Vagina (tissue), 2 donors: ENCODE measurements at regions not wholly inside any gene's neighbourhood (a gene's known extent, or its start where the extent isn't known, plus 50 kb on each side); places are given as distances from the start of the nearest gene placed in this dataset.

Source experiments
- DNase-seq, 2 donors: peaks; one replicate each; pipeline ENCODE4 v3.0.0-alpha.2; 2017; ENCODE audit errors: extremely low spot score in 2 of 2
- H3K27ac ChIP-seq: fragments of 200-600 bp; sonication (generic); one replicate; pipeline ENCODE4 v1.5.1; 2019
- H3K27me3 ChIP-seq: fragments of 200-600 bp; sonication (generic); one replicate; pipeline ENCODE4 v1.5.1; 2019
- H3K36me3 ChIP-seq, 2 donors: fragments of 200-600 bp; sonication (generic); one replicate each; pipeline ENCODE4 v1.5.1; 2017 to 2019
- H3K4me1 ChIP-seq: fragments of 200-600 bp; sonication (generic); one replicate; pipeline ENCODE4 v1.5.1; 2019
- H3K4me3 ChIP-seq, 2 donors: fragments of 200-600 bp; sonication (generic); 1 replicate in 1 of 2; 2 replicates in 1 of 2; pipeline ENCODE4 v1.5.1; 2016 to 2019
- H3K9me3 ChIP-seq: fragments of 200-600 bp; sonication (generic); one replicate; pipeline ENCODE4 v1.5.1; 2019
- POLR2A ChIP-seq, 2 donors: fragments of 450-650 bp; IDR thresholded peaks; one replicate each; pipeline ENCODE4 v1.6.1; 2017; ENCODE audit warnings: antibody characterized with exemption in 2 of 2, mild to moderate bottlenecking in 2 of 2, moderate library complexity in 2 of 2
- POLR2AphosphoS5 ChIP-seq, 2 donors: sonication (generic); formaldehyde crosslinking; IDR thresholded peaks; one replicate each; pipeline ENCODE4 v1.9.0; 2017; ENCODE audit warnings: antibody characterized with exemption in 2 of 2, mild to moderate bottlenecking in 2 of 2, low read depth in 1 of 2; ENCODE audit not compliant: insufficient read depth in 1 of 2
- intact Hi-C: fragments of 100-400 bp; cut with DNase I; formaldehyde crosslinking; loops from one replicate; pipeline ENCODE4 v1.15.1; 2023
- TF ChIP-seq, protein P1 (sequence below), 3 experiments: fragments of 450-650 bp in 2 of 3; fragments of 200-600 bp in 1 of 3; sonication (generic) in 1 of 3; IDR thresholded peaks; one replicate each; pipeline ENCODE4 v1.5.1; 2017 to 2019; ENCODE audit warnings: antibody characterized with exemption in 3 of 3, mild to moderate bottlenecking in 2 of 3, moderate library complexity in 2 of 3

GRCh38 chr7:34240417-34240816, 335.1 kb downstream of the BMPER start:
- TF ChIP-seq POLR2A (IDR thresholded peaks at IDR 0.05) (no peak), POLR2AphosphoS5 (IDR thresholded peaks at IDR 0.05; ENCODE audit: insufficient read depth in 1 of 2, low read depth in 1 of 2) (no peak)
- TF ChIP-seq, protein P1, sequence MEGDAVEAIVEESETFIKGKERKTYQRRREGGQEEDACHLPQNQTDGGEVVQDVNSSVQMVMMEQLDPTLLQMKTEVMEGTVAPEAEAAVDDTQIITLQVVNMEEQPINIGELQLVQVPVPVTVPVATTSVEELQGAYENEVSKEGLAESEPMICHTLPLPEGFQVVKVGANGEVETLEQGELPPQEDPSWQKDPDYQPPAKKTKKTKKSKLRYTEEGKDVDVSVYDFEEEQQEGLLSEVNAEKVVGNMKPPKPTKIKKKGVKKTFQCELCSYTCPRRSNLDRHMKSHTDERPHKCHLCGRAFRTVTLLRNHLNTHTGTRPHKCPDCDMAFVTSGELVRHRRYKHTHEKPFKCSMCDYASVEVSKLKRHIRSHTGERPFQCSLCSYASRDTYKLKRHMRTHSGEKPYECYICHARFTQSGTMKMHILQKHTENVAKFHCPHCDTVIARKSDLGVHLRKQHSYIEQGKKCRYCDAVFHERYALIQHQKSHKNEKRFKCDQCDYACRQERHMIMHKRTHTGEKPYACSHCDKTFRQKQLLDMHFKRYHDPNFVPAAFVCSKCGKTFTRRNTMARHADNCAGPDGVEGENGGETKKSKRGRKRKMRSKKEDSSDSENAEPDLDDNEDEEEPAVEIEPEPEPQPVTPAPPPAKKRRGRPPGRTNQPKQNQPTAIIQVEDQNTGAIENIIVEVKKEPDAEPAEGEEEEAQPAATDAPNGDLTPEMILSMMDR (IDR thresholded peaks at IDR 0.05): no peak
- no peaks in the 10 kb centered on the region for H3K9me3 ChIP-seq
- no peak overlapping the region for H3K4me3 ChIP-seq
- no peak overlapping the region for H3K27ac ChIP-seq
- intact Hi-C loops: no loop called here
- H3K27me3 ChIP-seq: no peaks in the 10 kb centered on the region
- no peak for DNase-seq
- no peaks in the 10 kb centered on the region for H3K4me1 ChIP-seq
- H3K36me3 ChIP-seq: no peaks in the 10 kb centered on the region

DNA sequence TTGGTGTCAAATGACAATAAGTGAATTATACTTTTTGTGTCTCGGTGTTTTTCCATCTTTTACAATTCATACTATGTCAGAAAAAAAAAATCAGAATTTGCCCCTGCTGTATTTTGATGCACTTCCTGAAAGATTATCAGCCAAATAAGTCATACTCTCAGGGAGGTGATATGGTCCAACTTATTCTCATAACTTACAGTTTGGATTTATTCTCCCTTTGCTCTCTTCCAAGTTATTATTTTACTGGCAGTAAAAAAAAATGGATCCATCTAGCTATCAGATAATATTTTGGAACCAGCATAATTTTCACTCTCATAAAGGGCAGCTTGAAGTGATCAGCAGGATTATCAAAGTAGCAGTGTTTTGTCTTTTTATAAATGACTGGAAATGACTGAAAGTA, 337.1 kb downstream of the BMPER start:
- intact Hi-C loops: no loop called here
- no peak for TF ChIP-seq POLR2A (IDR thresholded peaks at IDR 0.05)
- TF ChIP-seq, protein P1 (IDR thresholded peaks at IDR 0.05): no peak
- no peak for TF ChIP-seq POLR2AphosphoS5 (IDR thresholded peaks at IDR 0.05; ENCODE audit: insufficient read depth in 1 of 2, low read depth in 1 of 2)

DNA sequence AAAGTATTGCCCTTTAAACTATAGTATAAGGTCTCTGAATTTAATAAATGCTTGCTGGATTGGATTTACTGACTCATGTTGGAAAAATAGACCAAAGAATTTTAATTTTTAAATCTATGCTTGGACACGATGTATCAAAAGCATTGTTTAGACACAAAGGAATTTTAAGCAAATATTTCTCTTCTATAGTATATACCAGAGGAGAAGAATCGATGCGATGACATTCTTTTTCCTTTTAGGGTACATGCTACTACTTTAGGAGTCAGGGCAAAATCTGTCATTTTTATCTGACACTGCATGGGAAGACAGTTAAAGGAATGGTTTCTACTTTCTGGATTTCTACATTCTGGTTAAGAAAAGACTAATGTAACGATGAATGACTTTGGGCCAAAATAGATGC, 339.9 kb downstream of the BMPER start:
- TF ChIP-seq POLR2AphosphoS5 (IDR thresholded peaks at IDR 0.05; ENCODE audit: insufficient read depth in 1 of 2, low read depth in 1 of 2) (no peak), POLR2A (IDR thresholded peaks at IDR 0.05) (no peak)
- TF ChIP-seq, protein P1 (IDR thresholded peaks at IDR 0.05): no peak
- H3K27ac ChIP-seq: no peak overlapping the region
- H3K4me3 ChIP-seq: no peak overlapping the region

More for the DNA sequence above, 337.1 kb downstream of the BMPER start:
- Histone ChIP-seq H3K36me3 (no peaks in the 10 kb centered on the region), H3K4me3 (no peak overlapping the region), H3K27ac (no peak overlapping the region), H3K4me1 (no peaks in the 10 kb centered on the region), H3K27me3 (no peaks in the 10 kb centered on the region), H3K9me3 (no peaks in the 10 kb centered on the region)
- DNase-seq: no peak

GRCh38 chr7:34247468-34247867, 342.1 kb downstream of the BMPER start:
- Histone ChIP-seq H3K36me3 (no peaks in the 10 kb centered on the region), H3K27me3 (no peaks in the 10 kb centered on the region), H3K4me1 (no peaks in the 10 kb centered on the region), H3K27ac (no peak overlapping the region), H3K9me3 (no peaks in the 10 kb centered on the region), H3K4me3 (no peak overlapping the region)
- no peak for DNase-seq
- TF ChIP-seq POLR2AphosphoS5 (IDR thresholded peaks at IDR 0.05; ENCODE audit: insufficient read depth in 1 of 2, low read depth in 1 of 2): no peak
- TF ChIP-seq POLR2A (IDR thresholded peaks at IDR 0.05): no peak
- TF ChIP-seq, protein P1 (IDR thresholded peaks at IDR 0.05): no peak
- intact Hi-C loops: no loop called here

More for the DNA sequence above, 339.9 kb downstream of the BMPER start:
- Histone ChIP-seq H3K27me3 (no peaks in the 10 kb centered on the region), H3K9me3 (no peaks in the 10 kb centered on the region), H3K36me3 (no peaks in the 10 kb centered on the region), H3K4me1 (no peaks in the 10 kb centered on the region)
- intact Hi-C loops: no loop called here
- no peak for DNase-seq

DNA sequence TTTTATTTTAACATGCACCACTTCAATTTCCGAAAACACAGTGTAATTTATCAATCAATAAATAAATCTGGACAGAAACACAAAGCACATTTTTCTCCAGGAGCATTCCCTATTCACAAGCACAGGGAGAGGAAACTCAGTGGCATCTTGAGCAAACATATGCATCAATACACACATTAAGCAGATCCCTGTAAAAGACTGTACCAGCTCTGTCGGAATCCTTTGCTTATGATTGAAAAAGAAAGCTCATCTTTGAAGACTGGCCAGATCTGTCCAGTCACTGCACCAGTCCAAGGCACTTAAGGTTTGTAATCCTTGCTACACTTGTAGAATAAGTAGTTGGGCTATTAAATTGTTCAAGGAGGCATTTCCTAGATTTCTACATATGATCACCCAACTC, 343.9 kb downstream of the BMPER start:
- Histone ChIP-seq H3K4me1 (no peaks in the 10 kb centered on the region), H3K9me3 (no peaks in the 10 kb centered on the region), H3K36me3 (no peaks in the 10 kb centered on the region), H3K27me3 (no peaks in the 10 kb centered on the region), H3K27ac (no peak overlapping the region), H3K4me3 (no peak overlapping the region)
- no peak for TF ChIP-seq POLR2A (IDR thresholded peaks at IDR 0.05)
- no peak for TF ChIP-seq POLR2AphosphoS5 (IDR thresholded peaks at IDR 0.05; ENCODE audit: insufficient read depth in 1 of 2, low read depth in 1 of 2)
- TF ChIP-seq, protein P1 (IDR thresholded peaks at IDR 0.05): no peak
- intact Hi-C loops: no loop called here
- no peak for DNase-seq
